ENCODE measurements at regions not wholly inside any gene's neighbourhood (a gene's known extent, or its start where the extent isn't known, plus 50 kb on each side); places are given as distances from the start of the nearest gene placed in this dataset.

GRCh38 chr15:69848096-69848495, 249.6 kb downstream of the TLE3 start:
- H3K36me3 ChIP-seq: no peaks in the 10 kb centered on the region
- no peak for DNase-seq
- H3K4me3 ChIP-seq (ENCODE audit: low read depth, low read length): no peak overlapping the region
- no peaks in the 10 kb centered on the region for H3K9me3 ChIP-seq
- H3K27me3 ChIP-seq: no peaks in the 10 kb centered on the region
- TF ChIP-seq, protein P1, sequence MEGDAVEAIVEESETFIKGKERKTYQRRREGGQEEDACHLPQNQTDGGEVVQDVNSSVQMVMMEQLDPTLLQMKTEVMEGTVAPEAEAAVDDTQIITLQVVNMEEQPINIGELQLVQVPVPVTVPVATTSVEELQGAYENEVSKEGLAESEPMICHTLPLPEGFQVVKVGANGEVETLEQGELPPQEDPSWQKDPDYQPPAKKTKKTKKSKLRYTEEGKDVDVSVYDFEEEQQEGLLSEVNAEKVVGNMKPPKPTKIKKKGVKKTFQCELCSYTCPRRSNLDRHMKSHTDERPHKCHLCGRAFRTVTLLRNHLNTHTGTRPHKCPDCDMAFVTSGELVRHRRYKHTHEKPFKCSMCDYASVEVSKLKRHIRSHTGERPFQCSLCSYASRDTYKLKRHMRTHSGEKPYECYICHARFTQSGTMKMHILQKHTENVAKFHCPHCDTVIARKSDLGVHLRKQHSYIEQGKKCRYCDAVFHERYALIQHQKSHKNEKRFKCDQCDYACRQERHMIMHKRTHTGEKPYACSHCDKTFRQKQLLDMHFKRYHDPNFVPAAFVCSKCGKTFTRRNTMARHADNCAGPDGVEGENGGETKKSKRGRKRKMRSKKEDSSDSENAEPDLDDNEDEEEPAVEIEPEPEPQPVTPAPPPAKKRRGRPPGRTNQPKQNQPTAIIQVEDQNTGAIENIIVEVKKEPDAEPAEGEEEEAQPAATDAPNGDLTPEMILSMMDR (IDR thresholded peaks at IDR 0.05; ENCODE audit: low read depth, low read length): no peak
- peaks cover 13% of the 10 kb centered on the region for H3K4me1 ChIP-seq

DNA sequence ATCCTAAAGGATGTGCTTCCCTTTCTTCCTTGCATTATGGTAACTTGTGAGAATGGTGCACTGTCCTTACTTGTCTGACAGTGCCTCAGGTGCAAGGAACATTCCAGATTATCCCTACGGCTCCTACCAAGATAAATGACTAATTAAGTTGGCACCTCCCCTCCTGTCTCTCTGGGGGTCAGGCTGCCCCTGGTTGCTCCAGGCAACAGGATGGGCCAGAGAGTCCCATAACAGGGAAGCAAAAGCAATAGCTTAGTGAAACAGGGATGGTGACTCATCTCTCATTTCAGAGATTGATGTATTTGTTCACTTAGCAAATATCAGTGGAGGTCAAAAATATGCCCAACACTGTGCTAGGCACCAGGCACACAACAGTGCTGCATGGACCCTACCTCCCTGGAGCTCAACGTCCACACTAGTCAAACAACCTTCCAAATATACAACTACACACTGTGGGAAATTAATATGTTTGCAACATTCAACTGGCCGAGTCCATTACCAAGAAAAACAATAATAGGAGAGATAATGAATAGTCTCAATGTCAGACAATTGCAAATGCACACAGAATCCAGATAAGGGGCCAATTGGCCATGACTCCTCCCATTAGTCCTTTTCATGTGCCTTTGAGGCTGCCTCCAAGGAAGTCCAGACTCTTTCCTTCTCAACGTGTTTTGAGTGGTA, 249.0 kb downstream of the TLE3 start:
- TF ChIP-seq, protein P1 (IDR thresholded peaks at IDR 0.05; ENCODE audit: low read depth, low read length): no peak
- Histone ChIP-seq H3K9me3 (no peaks in the 10 kb centered on the region), H3K36me3 (no peaks in the 10 kb centered on the region), H3K4me3 (ENCODE audit: low read depth, low read length) (no peak overlapping the region), H3K27me3 (no peaks in the 10 kb centered on the region), H3K4me1 (peaks cover 13% of the 10 kb centered on the region)
- DNase-seq: peak; percentile 28

DNA sequence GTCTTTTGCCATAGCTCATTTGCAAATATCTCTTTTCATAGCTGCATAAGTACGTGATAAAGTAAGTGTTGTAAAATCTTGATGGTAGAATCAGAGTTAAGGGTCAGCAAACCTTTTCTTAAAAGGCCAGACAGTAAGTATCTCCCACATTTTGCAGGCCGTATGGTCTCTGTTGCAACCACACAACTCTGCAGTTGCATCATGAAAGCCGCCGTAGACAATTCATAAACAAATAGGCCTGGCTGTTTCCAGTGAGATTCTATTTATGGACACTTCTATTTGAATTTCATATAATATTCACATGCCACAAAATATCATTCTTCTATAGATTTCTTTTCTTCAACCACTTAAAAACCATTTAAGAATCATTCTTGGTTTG, 248.5 kb downstream of the TLE3 start:
- no peaks in the 10 kb centered on the region for H3K9me3 ChIP-seq
- H3K4me3 ChIP-seq (ENCODE audit: low read depth, low read length): no peak overlapping the region
- H3K4me1 ChIP-seq: peaks cover 13% of the 10 kb centered on the region
- DNase-seq: no peak
- no peaks in the 10 kb centered on the region for H3K36me3 ChIP-seq
- TF ChIP-seq, protein P1 (IDR thresholded peaks at IDR 0.05; ENCODE audit: low read depth, low read length): no peak
- H3K27me3 ChIP-seq: no peaks in the 10 kb centered on the region

- no peaks in the 10 kb centered on the region for H3K9me3 ChIP-seq
- no peak overlapping the region for H3K4me3 ChIP-seq (ENCODE audit: low read depth, low read length)
- H3K36me3 ChIP-seq: no peaks in the 10 kb centered on the region
- TF ChIP-seq, protein P1 (IDR thresholded peaks at IDR 0.05; ENCODE audit: low read depth, low read length): no peak
- H3K4me1 ChIP-seq: peaks cover 22% of the 10 kb centered on the region
- no peak for DNase-seq
- no peaks in the 10 kb centered on the region for H3K27me3 ChIP-seq
Measured at GRCh38 chr15:69852482-69852881, 245.2 kb downstream of the TLE3 start.

GRCh38 chr15:69852916-69853315, 244.8 kb downstream of the TLE3 start:
- no peak for DNase-seq
- TF ChIP-seq, protein P1 (IDR thresholded peaks at IDR 0.05; ENCODE audit: low read depth, low read length): no peak
- Histone ChIP-seq H3K36me3 (no peaks in the 10 kb centered on the region), H3K9me3 (no peaks in the 10 kb centered on the region), H3K4me1 (peaks cover 22% of the 10 kb centered on the region), H3K4me3 (ENCODE audit: low read depth, low read length) (no peak overlapping the region), H3K27me3 (no peaks in the 10 kb centered on the region)

- no peaks in the 10 kb centered on the region for H3K27me3 ChIP-seq
- no peaks in the 10 kb centered on the region for H3K9me3 ChIP-seq
- no peak for DNase-seq
- no peak overlapping the region for H3K4me3 ChIP-seq (ENCODE audit: low read depth, low read length)
- TF ChIP-seq, protein P1 (IDR thresholded peaks at IDR 0.05; ENCODE audit: low read depth, low read length): no peak
- H3K36me3 ChIP-seq: no peaks in the 10 kb centered on the region
- peaks cover 17% of the 10 kb centered on the region for H3K4me1 ChIP-seq
Measured at GRCh38 chr15:69853544-69853951, 244.2 kb downstream of the TLE3 start.

All from BE2C (cell line).